Astrocyte (in vitro differentiated cells and primary cell): ENCODE measurements at regions not wholly inside any gene's neighbourhood (a gene's known extent, or its start where the extent isn't known, plus 50 kb on each side); places are given as distances from the start of the nearest gene placed in this dataset.

Source experiments
- CTCF ChIP-seq: IDR thresholded peaks from 2 replicates; pipeline ENCODE4 v1.5.1; 2011; ENCODE audit warnings: low read depth, mild to moderate bottlenecking, inconsistent platforms, low read length, moderate library complexity; ENCODE audit not compliant: insufficient read depth
- EZH2 ChIP-seq: IDR thresholded peaks from 2 replicates; pipeline ENCODE4 v1.6.1; 2012; ENCODE audit warnings: mild to moderate bottlenecking, low read length, inconsistent platforms; ENCODE audit not compliant: insufficient read depth

- TF ChIP-seq EZH2 (no peak), CTCF (no peak)
Measured at GRCh38 chr17:73759324-73759723, 115.1 kb upstream of the SDK2 start.
